HG02678 (cell line): ENCODE measurements at regions not wholly inside any gene's neighbourhood (a gene's known extent, or its start where the extent isn't known, plus 50 kb on each side); places are given as distances from the start of the nearest gene placed in this dataset.
"Not testable (repeated sequence)": the region's sequence is repeated elsewhere in the genome, so short reads cannot be mapped to it uniquely, and the experiment has no call there.

ENCODE experiments used
- ATAC-seq: cut with Tn5 transposase; IDR thresholded peaks from one replicate; pipeline ENCODE4 v1.9.1; 2021; ENCODE audit warnings: mild to moderate bottlenecking, moderate library complexity; ENCODE audit not compliant: unreplicated experiment

GRCh38 chr3:13197795-13198194 lies 124.6 kb upstream of the IQSEC1 start:
- no peak for ATAC-seq

DNA sequence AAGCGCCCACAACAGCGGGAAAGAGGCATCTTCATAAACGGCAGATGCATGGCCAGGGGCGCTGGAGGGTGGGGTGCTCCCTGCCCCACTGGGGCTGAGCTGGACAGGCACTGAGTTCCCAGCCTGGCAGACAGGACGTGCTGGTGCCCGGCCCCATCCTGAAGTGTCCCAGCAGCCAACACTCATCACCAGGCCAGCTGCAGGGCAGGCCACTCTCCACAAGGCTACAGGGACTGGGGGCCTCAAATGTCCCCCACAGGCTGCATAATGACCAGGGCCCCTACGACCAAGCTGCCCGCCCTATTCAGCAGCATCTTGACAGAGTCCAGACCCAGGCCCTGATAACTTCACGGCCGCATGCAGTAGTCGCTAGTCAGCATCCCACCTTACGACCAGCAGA lies 124.1 kb upstream of the IQSEC1 start:
- ATAC-seq, result no peak

DNA sequence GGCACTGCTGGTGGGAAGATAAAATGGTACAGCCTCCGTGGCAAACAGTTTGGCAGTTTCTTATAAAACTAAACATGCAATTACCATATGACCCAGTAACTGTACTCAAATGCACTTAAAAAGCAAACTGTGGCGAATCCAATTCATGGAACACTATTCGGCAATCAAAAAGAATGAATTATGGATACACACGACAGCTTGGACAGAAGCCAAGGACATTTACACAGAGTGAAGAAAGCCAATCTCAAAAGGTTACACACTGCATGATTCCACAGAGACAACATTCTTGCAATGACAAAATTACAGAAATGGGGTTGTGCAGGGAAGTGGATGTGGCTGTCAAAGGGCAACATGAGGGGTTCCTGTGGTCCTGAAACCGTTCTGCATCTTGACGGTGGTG lies 122.1 kb upstream of the IQSEC1 start:
- no peak for ATAC-seq

DNA sequence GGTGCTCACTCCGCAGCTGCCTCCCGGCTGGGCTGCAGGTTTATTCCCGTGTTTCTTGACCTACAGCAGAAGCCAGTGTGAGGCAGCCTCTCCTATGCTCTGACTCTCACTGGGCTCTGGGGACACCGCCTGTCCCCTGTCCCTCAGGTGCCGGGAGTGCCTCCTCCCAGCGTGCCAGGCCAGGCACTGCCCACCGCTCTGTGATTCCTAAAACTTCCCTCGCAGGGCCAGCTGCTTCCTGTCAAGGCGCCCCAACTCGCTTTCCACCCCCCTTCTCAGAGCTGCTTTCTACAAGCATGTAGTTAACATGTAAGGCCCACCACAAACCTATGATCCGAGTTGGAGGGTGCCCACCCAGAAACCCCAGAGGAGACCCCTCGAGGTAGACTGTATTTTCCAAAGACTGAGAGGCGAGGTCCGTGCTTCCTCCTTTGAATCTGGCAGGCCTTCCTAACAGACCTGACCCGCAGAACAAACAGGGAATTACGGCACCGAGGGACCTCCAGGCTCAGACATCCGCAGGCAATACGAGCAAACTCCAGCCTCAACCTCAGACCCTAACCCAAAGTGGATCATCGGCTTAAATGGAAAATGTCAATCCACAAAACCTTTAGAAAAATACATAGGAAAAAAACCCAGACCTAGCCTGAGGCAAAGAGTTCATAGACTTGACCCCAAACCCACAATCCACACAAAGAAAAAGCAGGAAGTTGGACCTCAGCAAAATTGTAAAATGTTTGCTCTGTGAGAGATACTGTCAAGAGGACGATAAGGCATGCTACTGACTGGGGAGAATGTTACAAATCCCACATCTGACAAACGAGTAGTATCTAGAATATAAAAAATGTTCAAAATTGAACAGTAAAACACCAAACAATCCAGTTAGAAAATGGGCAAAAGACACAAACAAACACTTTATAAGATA lies 121.3 kb upstream of the IQSEC1 start:
- ATAC-seq, result no peak

GRCh38 chr3:13193320-13194284 lies 120.4 kb upstream of the IQSEC1 start:
- ATAC-seq, result no peak

DNA sequence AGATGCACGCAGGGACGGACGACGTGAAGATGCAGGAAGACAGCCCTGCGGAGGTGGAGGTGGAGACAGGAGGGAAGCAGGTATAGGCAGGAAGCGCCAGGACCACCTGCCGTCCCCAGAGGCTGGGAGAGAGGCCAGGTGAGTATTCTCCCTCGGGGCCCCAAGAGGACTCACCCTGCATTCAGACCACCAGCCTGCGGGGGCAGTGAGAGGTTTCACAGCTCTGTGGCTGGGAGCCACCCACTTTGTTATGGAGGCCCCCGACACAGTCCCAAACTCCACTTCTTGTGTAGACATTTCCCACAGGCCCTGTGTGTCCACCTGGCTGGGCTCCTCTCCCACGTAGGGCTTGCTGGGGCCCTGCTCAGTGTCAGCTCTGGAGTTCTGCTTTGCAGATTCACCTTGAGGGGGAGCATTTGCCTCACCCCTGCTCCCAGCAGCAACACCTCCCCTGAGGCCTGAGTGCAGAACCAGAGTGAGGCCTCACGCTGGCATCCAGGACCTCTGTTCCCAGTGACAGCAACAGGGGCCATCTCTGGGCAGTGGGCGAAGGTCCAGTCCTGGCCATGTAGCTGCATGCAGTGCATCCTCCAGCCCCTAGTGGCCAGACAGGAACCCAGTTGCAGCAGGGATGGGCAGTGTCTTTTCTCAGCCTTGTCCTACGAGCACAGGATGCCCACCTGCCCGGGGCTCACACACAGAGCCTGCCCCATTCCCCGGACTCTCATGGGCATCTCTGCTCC lies 119.4 kb upstream of the IQSEC1 start:
- ATAC-seq, result no peak

- no peak for ATAC-seq
Observed at GRCh38 chr3:13191016-13191415, 117.8 kb upstream of the IQSEC1 start.

DNA sequence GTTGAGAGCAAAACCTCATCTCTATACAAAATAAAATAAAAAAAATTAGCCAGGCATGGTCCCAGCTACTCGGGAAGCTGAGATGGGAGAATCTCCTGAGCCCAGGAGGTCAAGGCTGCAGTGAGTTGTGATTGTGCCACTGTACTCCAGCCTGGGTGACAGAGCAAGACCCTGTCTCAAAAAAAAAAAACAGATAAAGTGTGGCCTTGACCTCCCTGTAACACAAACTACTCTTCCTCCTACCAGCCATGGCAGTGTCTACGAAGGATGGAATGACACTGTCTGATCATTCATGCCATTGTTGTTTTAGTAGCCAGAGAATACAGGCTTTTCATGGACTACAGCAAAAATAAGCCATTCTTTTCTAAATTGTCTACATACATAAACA lies 117.1 kb upstream of the IQSEC1 start:
- no peak for ATAC-seq

- no peak for ATAC-seq
Observed at GRCh38 chr3:13189639-13190377, 116.6 kb upstream of the IQSEC1 start.

- ATAC-seq, result no peak
Observed at GRCh38 chr3:13188975-13189374, 115.7 kb upstream of the IQSEC1 start.

DNA sequence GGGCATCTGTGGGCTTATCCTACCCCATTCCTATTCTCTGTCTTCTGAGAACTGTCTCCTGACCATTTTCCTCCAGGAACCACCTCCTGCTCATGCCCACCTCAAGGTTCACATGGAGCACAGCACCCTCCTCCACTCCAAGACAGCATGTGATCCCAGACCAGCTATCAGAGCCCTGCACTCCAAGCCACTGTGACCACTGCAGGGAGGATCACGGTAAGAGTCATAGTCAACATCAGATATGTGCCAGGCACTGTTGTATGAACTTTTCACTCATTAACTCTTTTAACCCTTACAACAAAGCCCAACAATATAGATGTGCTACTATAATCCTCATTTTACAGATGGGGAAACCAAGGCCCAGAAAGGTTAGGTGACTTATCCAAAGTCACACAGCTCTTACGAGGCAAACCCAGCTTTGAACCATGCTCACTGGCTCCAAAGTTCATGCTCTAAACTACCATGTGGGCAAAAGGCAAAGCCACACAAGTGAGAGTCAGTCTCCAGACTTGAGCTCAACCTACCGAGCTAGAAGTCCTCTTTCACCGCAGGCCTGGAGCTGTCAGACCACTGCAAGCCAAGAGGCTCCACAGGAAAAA lies 115.1 kb upstream of the IQSEC1 start:
- no peak for ATAC-seq

- no peak for ATAC-seq
Observed at GRCh38 chr3:13187593-13187992, 114.4 kb upstream of the IQSEC1 start.

DNA sequence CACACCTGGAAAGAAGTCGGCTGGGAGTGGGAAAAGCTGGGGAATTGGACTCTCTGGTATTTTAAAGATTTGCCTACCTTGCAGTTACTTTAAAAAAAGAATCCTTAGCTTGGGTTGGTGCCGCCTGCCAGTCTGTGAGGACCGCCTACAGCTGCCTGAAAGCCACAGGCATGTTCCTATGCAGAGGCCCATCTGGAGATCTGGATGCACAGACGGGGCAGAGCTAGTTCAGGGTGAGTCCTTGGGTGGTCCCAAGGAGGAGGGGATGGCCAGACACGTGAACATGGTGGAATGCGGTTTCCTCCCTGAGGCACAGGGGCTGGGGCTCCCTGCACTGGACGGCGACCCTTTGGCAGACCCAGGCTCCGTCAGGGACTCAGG lies 113.2 kb upstream of the IQSEC1 start:
- no peak for ATAC-seq

DNA sequence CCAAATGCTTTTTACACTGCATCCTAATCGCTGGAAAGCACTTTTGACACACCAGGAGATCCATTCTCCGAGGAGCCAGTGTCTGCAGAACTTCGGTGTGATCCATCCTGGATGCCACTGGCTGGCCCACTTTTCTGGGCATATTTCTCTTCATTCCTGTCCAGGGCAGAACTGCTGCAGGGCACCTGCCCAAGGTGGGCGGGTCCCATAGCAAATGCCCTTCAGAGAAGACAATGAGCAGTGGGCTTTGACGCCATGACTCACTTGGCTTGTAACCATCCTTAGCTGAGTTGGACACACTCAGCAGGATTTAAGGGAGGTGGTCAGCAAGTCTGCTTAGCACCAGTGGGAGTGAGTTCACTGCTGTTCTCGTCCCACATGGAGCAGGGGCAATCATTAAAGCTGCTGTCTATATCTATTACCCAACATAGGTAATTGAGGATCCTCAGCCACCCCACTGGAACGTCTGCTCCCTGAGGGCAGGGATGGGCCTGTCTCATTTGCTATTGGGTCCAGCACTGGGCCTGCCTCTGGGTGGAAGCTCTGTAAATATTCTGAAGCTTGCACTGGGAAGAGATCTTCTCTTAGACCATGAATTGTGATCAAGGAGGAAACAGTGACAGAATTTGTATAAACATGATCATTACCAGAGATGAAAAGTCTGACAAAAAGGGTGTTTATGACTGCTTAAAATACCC lies 112.7 kb upstream of the IQSEC1 start:
- no peak for ATAC-seq

GRCh38 chr3:13179582-13180210 lies 106.5 kb upstream of the IQSEC1 start:
- not testable (repeated sequence) for ATAC-seq

- no peak for ATAC-seq
Observed at GRCh38 chr3:13179181-13179580, 106.0 kb upstream of the IQSEC1 start.

DNA sequence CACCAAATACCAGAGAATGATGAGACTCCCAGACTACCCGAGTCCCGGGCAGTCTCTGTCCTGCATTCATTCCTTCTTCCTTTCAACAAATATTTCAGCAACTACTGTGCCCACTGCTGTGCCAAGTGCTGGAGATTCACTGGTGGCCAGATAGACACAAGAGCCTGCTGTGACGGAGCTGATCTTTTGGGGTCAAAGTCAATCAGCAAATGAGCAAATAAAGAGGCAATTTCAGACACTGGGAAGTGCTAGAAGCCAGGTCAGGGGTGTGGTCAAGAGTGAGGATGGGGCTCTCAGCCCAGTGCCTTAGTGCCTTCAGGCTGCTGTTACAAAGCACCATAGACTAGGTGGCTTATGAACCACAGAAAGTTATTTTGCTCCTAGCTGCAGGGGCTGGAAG lies 104.9 kb upstream of the IQSEC1 start:
- ATAC-seq, result no peak

DNA sequence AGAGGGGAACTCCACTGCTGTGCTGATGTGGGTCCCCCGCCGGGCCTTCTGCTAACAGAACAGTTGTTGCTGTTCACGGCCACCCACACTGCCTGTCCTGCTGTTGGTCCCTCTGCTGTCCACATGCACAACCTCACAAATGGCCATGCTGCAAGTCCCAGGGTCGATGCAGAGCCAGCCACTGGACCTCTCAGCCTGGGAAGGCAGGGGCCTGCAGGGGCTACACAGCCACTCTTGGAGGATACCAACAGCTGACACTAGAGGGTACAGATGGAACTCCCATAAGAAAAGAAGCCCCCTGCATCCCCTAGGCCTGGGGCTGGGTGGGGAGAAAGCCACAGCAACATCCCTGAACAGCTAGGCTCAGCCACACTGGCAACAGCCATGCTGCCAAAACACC lies 104.4 kb upstream of the IQSEC1 start:
- no peak for ATAC-seq

GRCh38 chr3:13177236-13177635 lies 104.0 kb upstream of the IQSEC1 start:
- ATAC-seq, result no peak
